ENCODE measurements at regions not wholly inside any gene's neighbourhood (a gene's known extent, or its start where the extent isn't known, plus 50 kb on each side); places are given as distances from the start of the nearest gene placed in this dataset.

DNA sequence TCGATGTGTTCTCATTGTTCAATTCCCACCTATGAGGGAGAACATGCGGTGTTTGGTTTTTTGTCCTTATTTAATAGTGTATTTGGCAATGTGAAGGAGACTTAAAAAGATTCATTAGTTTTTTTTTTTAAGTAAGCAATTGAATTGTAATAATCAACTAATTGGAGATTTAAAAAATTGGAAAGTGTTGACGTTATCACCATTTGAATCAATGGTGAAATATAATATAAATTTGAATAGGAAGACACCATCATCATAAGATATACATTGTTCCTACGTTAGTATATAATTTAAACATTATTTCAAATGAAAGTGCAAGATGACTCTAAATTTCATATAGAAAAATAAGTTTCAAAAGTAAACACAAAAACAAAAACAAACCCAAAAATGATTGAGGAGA is 2858.1 kb upstream of the PCDH20 start:
- H3K4me3 ChIP-seq (replicated peaks in 1 of 3; ENCODE audit: insufficient read depth in 1 of 3, low read depth in 2 of 3, low read length in 3 of 3), result no peak overlapping the region
- no peaks in the 10 kb centered on the region for H4K20me1 ChIP-seq (ENCODE audit: insufficient read depth, low read length)
- H3K4me1 ChIP-seq (ENCODE audit: insufficient read depth, low read length), result no peaks in the 10 kb centered on the region
- in situ Hi-C loops (cut with HindIII; ENCODE audit: extremely low pct_ligation_motif_present, low pct_unique_long_range_greater_than_20kb), result no loop called here
- no peak overlapping the region for H3K4me2 ChIP-seq (ENCODE audit: low read depth, low read length)
- BruUV-seq (replicated peaks), result no TSS peak
- CTCF ChIA-PET (ENCODE audit: low intra/inter-chr PET ratio, low total read pairs), result no interaction called here
- intact Hi-C loops (cut with micrococcal nuclease; ENCODE audit: unreplicated experiment), result loop anchor here (1.0 kb wide), 1 partner anchor 22 kb away; no protein-coding TSS in a partner anchor
- no peak overlapping the region for H3K27ac ChIP-seq (ENCODE audit: extremely low read length, insufficient read depth, low read length)
- H3K9ac ChIP-seq (ENCODE audit: insufficient read depth, low read depth, low read length), result no peak overlapping the region
- ATAC-seq, result no peak
- 11% methylated on average over 4 of the region's 4 CpGs for WGBS (ENCODE audit: low lambda C conversion rate)
- H3K79me2 ChIP-seq (ENCODE audit: insufficient read depth, low read length), result no peaks in the 10 kb centered on the region
- no peaks in the 10 kb centered on the region for H3K36me3 ChIP-seq (replicated peaks in 1 of 2; ENCODE audit: control insufficient read depth in 1 of 2, insufficient read depth in 2 of 2, low read length in 2 of 2)
- H3K27me3 ChIP-seq (ENCODE audit: control insufficient read depth in 1 of 2, insufficient read depth in 2 of 2, low read length in 2 of 2), result no peaks in the 10 kb centered on the region
- no peak for DNase-seq (ENCODE audit: low spot score)
- H3K9me3 ChIP-seq (ENCODE audit: low read length), result peaks cover 6% of the 10 kb centered on the region; the same call in 1 of the 2 replicates
- TF ChIP-seq ZNF83 (CRISPR knock-in tag; IDR thresholded peaks at IDR 0.05; ENCODE audit: borderline replicate concordance), result no peak
- peak; percentile 94 for TF ChIP-seq ATF7 (IDR thresholded peaks at IDR 0.05)
- no peak for TF ChIP-seq ATF7 (CRISPR knock-in tag; IDR thresholded peaks at IDR 0.05)
- TF ChIP-seq SPEN (CRISPR knock-in tag; IDR thresholded peaks at IDR 0.05; ENCODE audit: low read depth), result no peak
- 0 out of 4 replicates have a peak, but pooled peaks of 1 of the 2 experiments have one; percentile 27 for TF ChIP-seq MAFK (conservative IDR thresholded peaks at IDR 0.05 in 1 of 2, IDR thresholded peaks at IDR 0.05 in 1 of 2; ENCODE audit: low read length in 2 of 2)
- no peak for TF ChIP-seq SYNCRIP (IDR thresholded peaks at IDR 0.05; ENCODE audit: insufficient read depth, low read depth, low read length)
- TF ChIP-seq CREB1 (IDR thresholded peaks at IDR 0.05), result peak; percentile 87
- TF ChIP-seq CREB1 (CRISPR knock-in tag; IDR thresholded peaks at IDR 0.05), result no peak
- TF ChIP-seq, protein P1, sequence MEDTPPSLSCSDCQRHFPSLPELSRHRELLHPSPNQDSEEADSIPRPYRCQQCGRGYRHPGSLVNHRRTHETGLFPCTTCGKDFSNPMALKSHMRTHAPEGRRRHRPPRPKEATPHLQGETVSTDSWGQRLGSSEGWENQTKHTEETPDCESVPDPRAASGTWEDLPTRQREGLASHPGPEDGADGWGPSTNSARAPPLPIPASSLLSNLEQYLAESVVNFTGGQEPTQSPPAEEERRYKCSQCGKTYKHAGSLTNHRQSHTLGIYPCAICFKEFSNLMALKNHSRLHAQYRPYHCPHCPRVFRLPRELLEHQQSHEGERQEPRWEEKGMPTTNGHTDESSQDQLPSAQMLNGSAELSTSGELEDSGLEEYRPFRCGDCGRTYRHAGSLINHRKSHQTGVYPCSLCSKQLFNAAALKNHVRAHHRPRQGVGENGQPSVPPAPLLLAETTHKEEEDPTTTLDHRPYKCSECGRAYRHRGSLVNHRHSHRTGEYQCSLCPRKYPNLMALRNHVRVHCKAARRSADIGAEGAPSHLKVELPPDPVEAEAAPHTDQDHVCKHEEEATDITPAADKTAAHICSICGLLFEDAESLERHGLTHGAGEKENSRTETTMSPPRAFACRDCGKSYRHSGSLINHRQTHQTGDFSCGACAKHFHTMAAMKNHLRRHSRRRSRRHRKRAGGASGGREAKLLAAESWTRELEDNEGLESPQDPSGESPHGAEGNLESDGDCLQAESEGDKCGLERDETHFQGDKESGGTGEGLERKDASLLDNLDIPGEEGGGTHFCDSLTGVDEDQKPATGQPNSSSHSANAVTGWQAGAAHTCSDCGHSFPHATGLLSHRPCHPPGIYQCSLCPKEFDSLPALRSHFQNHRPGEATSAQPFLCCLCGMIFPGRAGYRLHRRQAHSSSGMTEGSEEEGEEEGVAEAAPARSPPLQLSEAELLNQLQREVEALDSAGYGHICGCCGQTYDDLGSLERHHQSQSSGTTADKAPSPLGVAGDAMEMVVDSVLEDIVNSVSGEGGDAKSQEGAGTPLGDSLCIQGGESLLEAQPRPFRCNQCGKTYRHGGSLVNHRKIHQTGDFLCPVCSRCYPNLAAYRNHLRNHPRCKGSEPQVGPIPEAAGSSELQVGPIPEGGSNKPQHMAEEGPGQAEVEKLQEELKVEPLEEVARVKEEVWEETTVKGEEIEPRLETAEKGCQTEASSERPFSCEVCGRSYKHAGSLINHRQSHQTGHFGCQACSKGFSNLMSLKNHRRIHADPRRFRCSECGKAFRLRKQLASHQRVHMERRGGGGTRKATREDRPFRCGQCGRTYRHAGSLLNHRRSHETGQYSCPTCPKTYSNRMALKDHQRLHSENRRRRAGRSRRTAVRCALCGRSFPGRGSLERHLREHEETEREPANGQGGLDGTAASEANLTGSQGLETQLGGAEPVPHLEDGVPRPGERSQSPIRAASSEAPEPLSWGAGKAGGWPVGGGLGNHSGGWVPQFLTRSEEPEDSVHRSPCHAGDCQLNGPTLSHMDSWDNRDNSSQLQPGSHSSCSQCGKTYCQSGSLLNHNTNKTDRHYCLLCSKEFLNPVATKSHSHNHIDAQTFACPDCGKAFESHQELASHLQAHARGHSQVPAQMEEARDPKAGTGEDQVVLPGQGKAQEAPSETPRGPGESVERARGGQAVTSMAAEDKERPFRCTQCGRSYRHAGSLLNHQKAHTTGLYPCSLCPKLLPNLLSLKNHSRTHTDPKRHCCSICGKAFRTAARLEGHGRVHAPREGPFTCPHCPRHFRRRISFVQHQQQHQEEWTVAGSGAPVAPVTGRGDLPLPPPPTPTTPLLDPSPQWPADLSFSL (CRISPR knock-in tag; IDR thresholded peaks at IDR 0.05), result no peak
- no peak for TF ChIP-seq PHF21A (CRISPR knock-in tag; IDR thresholded peaks at IDR 0.05)
- no peak for TF ChIP-seq EEA1 (CRISPR knock-in tag; IDR thresholded peaks at IDR 0.05; ENCODE audit: borderline replicate concordance)
- no peak overlapping the region for H2AFZ ChIP-seq (ENCODE audit: low read length)
- POLR2A ChIA-PET, result no interaction called here
- FAIRE-seq, result no peak
